Activated CD8-positive, alpha-beta memory T cell treated with anti-CD3 and anti-CD28 coated beads for 48 hours (primary cell): ENCODE measurements at regions not wholly inside any gene's neighbourhood (a gene's known extent, or its start where the extent isn't known, plus 50 kb on each side); places are given as distances from the start of the nearest gene placed in this dataset.

Experiments used
- DNase-seq, 3 experiments: peaks; one replicate each; pipeline ENCODE4 v3.0.0-alpha.2; 2020; ENCODE audit warnings: low read depth in 2 of 3, low spot score in 2 of 3

GRCh38 chr12:58358369-58358768, 417.0 kb downstream of the ATP23 start:
- no peak for DNase-seq

GRCh38 chr12:58359084-58359483, 417.7 kb downstream of the ATP23 start:
- DNase-seq = no peak

GRCh38 chr12:58361056-58361455, 419.7 kb downstream of the ATP23 start:
- no peak for DNase-seq

- no peak for DNase-seq
Measured at GRCh38 chr12:58363971-58364370, 422.6 kb downstream of the ATP23 start.

GRCh38 chr12:58364389-58365086, 423.2 kb downstream of the ATP23 start:
- no peak for DNase-seq

GRCh38 chr12:58365087-58365390, 423.7 kb downstream of the ATP23 start:
- DNase-seq = no peak

GRCh38 chr12:58367041-58367440, 425.7 kb downstream of the ATP23 start:
- no peak for DNase-seq

GRCh38 chr12:58368001-58368400, 426.6 kb downstream of the ATP23 start:
- DNase-seq = no peak

GRCh38 chr12:58369576-58369975, 428.2 kb downstream of the ATP23 start:
- no peak for DNase-seq

- DNase-seq = no peak
Measured at GRCh38 chr12:58372298-58372697, 430.9 kb downstream of the ATP23 start.

- DNase-seq = no peak
Measured at GRCh38 chr12:58378028-58378427, 436.7 kb downstream of the ATP23 start.

GRCh38 chr12:58381546-58381945, 440.2 kb downstream of the ATP23 start:
- DNase-seq = no peak

GRCh38 chr12:58384196-58384595, 442.8 kb downstream of the ATP23 start:
- no peak for DNase-seq

- DNase-seq = no peak
Measured at GRCh38 chr12:58386136-58386535, 444.8 kb downstream of the ATP23 start.

GRCh38 chr12:58387199-58387598, 445.8 kb downstream of the ATP23 start:
- DNase-seq = no peak

GRCh38 chr12:58388261-58388660, 446.9 kb downstream of the ATP23 start:
- DNase-seq = no peak

GRCh38 chr12:58393152-58393551, 451.8 kb downstream of the ATP23 start:
- DNase-seq = no peak

GRCh38 chr12:58395056-58395455, 453.7 kb downstream of the ATP23 start:
- DNase-seq = no peak

- DNase-seq = no peak
Measured at GRCh38 chr12:58395470-58395869, 454.1 kb downstream of the ATP23 start.

- DNase-seq = no peak
Measured at GRCh38 chr12:58396239-58396638, 454.9 kb downstream of the ATP23 start.

- DNase-seq = no peak
Measured at GRCh38 chr12:58405363-58405762, 464.0 kb downstream of the ATP23 start.

GRCh38 chr12:58408516-58408915, 467.1 kb downstream of the ATP23 start:
- no peak for DNase-seq

- no peak for DNase-seq
Measured at GRCh38 chr12:58412461-58413060, 471.2 kb downstream of the ATP23 start.
